ENCODE measurements at regions not wholly inside any gene's neighbourhood (a gene's known extent, or its start where the extent isn't known, plus 50 kb on each side); places are given as distances from the start of the nearest gene placed in this dataset.

GRCh38 chr1:213641312-213641711 lies 346.5 kb upstream of the PROX1 start:
- DNase-seq (ENCODE audit: low read depth, low spot score), result no peak
- no peak for TF ChIP-seq CTCF (IDR thresholded peaks at IDR 0.05; ENCODE audit: low read depth, low read length)
- in situ Hi-C loops (cut with HindIII; ENCODE audit: low sequenced_read_pairs), result no loop called here
- no peak overlapping the region for H3K4me3 ChIP-seq (ENCODE audit: low read depth, low read length)

- in situ Hi-C loops (cut with HindIII; ENCODE audit: low sequenced_read_pairs), result no loop called here
- no peak overlapping the region for H3K4me3 ChIP-seq (ENCODE audit: low read depth, low read length)
- no peak for DNase-seq (ENCODE audit: low read depth, low spot score)
- TF ChIP-seq CTCF (IDR thresholded peaks at IDR 0.05; ENCODE audit: low read depth, low read length), result no peak
Measured at GRCh38 chr1:213643360-213643759, 344.4 kb upstream of the PROX1 start.

- in situ Hi-C loops (cut with HindIII; ENCODE audit: low sequenced_read_pairs), result no loop called here
- no peak for TF ChIP-seq CTCF (IDR thresholded peaks at IDR 0.05; ENCODE audit: low read depth, low read length)
- no peak overlapping the region for H3K4me3 ChIP-seq (ENCODE audit: low read depth, low read length)
- DNase-seq (ENCODE audit: low read depth, low spot score), result no peak
Measured at GRCh38 chr1:213647864-213648650, 339.7 kb upstream of the PROX1 start.

DNA sequence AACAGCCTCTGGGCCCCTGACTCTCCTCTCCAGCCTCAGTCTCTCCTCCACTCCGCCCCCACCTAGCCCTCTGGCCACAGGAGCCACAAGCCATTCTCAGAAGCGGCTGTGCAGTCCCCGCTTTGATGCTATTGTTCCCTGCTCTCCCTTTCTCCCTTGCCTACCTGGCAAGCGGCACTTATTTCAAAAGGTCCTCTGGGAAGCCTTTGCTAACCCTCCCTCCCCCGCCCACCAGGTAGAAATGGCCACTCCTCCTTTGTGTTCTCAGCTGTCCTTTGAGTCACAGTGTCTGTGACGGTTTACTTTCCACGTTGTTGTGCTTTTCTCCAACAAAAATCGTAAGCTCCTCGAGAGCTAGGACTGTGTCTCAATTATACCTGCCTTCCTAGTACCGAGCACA lies 338.4 kb upstream of the PROX1 start:
- in situ Hi-C loops (cut with HindIII; ENCODE audit: low sequenced_read_pairs), result no loop called here
- DNase-seq (ENCODE audit: low read depth, low spot score), result no peak
- H3K4me3 ChIP-seq (ENCODE audit: low read depth, low read length), result no peak overlapping the region
- no peak for TF ChIP-seq CTCF (IDR thresholded peaks at IDR 0.05; ENCODE audit: low read depth, low read length)

- H3K4me3 ChIP-seq (ENCODE audit: low read depth, low read length), result no peak overlapping the region
- in situ Hi-C loops (cut with HindIII; ENCODE audit: low sequenced_read_pairs), result no loop called here
- no peak for DNase-seq (ENCODE audit: low read depth, low spot score)
- TF ChIP-seq CTCF (IDR thresholded peaks at IDR 0.05; ENCODE audit: low read depth, low read length), result no peak
Measured at GRCh38 chr1:213650603-213651002, 337.2 kb upstream of the PROX1 start.

GRCh38 chr1:213651077-213651476 lies 336.7 kb upstream of the PROX1 start:
- TF ChIP-seq CTCF (IDR thresholded peaks at IDR 0.05; ENCODE audit: low read depth, low read length), result no peak
- no peak overlapping the region for H3K4me3 ChIP-seq (ENCODE audit: low read depth, low read length)
- DNase-seq (ENCODE audit: low read depth, low spot score), result no peak
- in situ Hi-C loops (cut with HindIII; ENCODE audit: low sequenced_read_pairs), result no loop called here
